Left hindlimb (tissue), 1 donor: ENCODE measurements at regions not wholly inside any gene's neighbourhood (a gene's known extent, or its start where the extent isn't known, plus 50 kb on each side); places are given as distances from the start of the nearest gene placed in this dataset.
"Not testable (repeated sequence)": the region's sequence is repeated elsewhere in the genome, so short reads cannot be mapped to it uniquely, and the experiment has no call there.

ENCODE experiments used
- DNase-seq: peaks from one replicate; pipeline ENCODE4 v3.0.0-alpha.2; 2018

DNA sequence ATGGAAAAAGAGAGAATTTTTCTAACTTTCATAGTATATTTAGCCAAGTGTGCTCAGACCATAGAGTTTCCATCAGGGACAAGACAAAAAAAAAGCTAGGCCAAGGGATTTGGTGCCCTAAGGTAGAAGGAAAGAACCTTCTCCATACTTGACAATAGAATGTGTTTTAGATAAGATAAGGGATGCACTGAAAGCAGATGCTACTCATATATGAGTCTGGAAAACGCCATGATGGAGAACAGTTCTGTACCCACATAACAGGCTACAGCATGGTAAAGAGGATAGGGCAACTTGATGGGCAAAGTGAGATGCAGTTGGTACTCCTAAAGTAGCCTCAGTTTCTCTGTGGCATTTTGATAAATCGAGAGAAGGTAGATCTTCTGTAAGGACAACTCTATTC, 216.4 kb upstream of the NECTIN3 start:
- DNase-seq: no peak

DNA sequence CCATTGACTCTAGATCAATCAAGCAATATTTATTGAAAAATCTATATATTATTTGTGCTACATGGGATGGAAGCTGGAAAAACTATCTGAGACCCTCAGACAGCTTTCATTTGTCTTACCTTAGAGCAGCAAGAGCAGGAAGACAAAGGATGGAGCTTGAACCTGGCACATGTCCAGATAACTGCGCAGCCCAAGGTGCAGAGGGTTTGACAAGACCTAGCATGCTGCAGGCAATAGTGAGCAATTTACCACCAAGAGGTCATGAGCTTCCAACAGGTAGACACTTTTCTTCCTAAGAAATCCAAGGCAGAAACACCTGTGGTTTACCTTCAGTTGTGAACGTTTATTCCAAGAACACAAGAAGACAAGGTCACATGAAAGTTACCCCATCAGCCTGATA, 214.7 kb upstream of the NECTIN3 start:
- DNase-seq: no peak

DNA sequence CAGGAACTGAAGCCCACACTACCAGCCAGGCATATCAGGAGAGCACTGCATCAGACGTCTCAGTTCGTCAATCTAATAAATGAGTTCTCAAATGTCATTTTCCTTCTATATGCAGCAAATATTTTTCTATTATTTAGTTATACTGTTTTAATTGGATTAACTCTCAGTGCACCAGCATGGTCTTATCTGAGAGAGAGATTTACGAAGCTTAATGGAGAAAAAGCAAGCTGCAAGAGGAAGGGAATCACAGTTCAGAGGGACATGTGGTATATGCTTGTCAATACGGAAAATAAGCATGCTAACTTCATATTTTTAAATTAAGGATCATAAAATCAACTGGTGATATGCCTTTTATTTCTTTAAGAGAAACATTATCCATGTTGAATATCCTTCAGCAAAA, 213.1 kb upstream of the NECTIN3 start:
- no peak for DNase-seq

DNA sequence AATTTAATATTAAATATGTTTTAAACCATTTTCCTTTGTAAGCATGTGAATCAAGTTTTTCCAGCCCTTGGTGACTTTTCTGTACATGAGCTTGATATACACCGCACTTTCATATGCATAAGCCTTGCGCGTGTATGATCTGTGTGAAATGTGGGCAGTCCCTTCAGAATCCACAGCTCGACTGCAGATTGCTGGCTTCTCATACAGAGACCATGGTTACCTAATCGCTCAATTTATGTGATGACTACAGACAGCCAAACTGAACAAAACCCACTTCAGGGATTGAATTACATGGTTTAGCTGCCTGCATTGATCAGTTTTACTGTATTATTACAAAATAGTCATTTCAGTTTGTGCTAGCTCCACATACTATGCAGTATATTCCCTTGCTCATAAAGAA, 212.3 kb upstream of the NECTIN3 start:
- no peak for DNase-seq

DNA sequence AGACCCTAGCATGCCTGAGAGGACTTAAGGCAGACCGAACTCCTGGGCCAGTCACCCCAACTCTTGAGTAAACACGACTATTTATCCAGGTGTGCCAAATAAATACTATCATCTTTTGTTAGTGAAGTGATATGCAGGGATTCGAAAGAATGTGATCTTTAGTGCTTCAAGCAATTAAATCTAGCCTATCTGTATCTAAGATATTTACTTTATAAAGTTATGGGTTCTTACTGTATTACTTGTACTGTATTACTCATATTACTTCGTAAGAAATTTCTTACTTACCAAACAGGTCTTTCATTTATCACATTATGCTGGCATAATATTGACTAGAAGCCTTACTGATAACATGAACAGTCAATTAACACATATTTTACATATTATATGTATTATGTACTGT, 211.6 kb upstream of the NECTIN3 start:
- no peak for DNase-seq

DNA sequence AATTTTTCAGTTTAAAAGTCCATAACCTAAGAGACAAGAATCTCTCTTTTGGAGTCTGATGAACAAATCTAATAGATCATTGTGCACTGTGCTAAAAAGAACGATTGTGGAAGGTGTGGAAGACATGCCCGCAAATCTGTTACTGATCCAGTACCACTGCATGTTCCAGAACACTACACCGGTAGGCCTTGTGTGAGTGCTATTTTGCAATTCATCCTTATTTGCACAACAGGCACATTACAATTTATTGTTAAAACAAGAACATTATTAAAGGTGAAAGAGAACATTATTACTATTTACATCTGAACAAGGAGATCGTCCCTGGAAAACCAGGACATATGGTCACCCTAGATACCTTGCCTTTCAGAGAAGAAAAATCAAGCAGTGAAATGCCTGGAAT, 205.7 kb upstream of the NECTIN3 start:
- DNase-seq: no peak

DNA sequence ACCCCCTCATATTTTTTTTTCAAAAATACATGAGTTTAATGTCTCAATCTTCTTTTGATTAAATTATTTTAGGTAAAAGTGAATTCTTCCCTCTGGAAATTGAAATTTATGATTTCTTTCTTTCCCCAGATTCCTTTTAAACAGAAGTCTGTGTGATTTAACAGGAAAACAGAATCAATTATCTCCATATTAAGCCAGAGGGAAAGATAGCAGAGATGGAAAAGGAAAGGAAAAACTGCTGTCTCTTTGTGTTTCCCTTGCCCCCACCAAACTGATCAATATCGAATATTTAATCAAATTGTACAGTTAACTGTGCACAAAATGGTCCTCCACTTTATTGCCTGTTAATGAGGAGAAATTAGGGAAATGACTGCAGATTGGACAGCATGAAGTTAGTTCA, 203.5 kb upstream of the NECTIN3 start:
- no peak for DNase-seq

DNA sequence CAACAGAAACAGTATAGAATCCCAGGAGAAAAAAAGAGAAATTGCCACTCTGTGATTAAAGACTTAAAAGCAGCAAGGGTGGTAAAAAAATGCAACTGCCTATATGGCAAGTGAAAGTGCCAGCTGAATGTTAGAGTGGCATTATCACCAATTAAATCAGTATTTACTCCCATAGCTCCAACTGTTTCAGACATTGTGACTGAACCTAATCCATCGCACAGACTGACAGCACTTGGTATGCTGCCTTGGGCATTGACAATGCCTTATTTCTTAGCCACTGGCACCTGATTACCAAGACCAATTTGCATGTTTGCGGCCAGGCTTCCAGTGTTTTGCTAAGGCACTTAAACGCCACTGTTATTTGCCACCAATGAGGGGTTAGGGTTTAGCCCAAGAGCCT, 201.9 kb upstream of the NECTIN3 start:
- DNase-seq: no peak

DNA sequence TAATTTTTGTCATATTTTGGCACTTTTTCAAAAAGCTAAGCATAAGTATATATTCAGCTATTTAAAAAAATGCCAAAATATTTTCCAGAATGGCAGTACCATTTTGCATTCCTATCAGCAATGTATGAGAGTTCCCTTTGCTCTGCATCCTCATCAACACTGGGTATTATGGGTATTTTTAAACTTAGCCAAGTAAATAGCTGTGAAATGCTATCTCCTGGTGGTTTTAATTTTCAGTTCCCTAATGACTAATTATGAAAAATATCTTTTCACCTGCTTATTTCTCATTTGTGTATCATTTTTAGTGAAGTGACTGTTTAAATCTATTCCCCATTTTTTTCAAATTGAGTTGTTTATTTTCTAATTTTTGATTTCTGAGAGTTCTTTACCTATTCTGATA, 199.7 kb upstream of the NECTIN3 start:
- DNase-seq: no peak

DNA sequence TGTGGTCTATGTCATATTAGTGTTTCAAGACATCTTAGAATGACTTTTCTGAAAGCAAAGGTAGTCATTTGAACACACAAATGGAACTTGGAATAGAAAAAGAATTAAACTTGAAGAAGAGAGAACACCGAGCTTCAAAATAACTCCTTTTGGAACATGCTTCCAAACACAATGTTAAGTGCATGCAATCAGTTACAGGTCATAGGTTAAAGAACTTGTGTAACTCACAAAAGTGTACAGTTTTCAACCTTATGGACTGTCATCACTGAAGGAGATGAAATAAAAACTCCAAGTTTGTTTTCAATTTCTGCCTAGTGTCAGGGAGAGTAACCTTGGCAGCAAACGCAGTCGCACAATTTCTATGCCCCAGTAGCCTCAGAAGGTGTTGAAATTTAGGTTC, 192.9 kb upstream of the NECTIN3 start:
- no peak for DNase-seq

DNA sequence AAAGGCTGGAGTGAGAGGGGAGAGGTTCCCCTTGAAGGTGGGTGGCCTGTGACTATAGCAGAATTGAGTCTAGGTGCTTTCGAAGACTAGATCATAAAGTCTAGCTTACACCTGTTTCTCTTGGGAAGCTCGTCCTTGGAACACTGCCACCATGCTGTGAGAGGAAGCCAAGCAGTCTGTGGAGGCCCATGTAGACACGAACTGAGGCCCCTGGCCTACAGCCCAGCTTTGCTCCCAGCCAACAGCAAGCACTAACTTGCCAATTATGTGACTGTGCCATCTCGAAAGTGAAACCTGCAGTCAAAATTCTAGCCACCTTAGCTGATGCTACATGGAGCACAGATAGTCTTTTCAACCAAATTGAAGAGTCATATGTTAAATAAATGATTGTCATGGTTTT, 190.5 kb upstream of the NECTIN3 start:
- no peak for DNase-seq

DNA sequence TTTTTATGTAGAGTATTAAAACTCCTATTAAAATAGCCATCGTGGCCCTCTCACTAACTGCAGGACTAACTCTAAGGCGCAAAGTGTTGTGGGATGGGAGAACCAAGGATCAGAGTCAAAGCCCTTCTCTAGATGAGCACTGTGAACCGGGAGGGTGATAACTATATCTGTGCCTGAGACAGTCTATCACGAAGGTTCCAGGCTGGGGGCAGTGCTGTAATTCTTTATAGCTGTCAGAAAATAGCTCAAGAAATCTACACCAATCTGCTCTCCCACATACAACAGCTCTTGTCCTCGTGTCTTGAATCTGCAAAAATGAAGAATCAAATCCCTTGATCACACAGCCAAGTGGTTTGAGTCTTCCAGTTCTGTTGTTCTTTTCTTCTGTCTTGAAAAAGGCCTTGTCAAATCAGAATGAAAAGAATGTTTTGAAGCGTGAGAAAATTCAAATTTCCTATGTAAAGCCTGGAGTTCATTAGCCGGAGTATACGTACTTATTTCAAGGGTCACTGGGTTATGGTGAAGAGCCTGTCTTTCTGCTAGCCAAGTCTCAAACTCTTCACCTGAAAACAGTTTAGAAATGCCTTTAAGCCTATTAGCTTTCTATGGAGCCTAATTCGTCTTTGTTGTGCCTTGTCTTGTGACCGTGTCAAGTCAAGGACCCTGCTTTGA, 185.3 kb upstream of the NECTIN3 start:
- DNase-seq: no peak

DNA sequence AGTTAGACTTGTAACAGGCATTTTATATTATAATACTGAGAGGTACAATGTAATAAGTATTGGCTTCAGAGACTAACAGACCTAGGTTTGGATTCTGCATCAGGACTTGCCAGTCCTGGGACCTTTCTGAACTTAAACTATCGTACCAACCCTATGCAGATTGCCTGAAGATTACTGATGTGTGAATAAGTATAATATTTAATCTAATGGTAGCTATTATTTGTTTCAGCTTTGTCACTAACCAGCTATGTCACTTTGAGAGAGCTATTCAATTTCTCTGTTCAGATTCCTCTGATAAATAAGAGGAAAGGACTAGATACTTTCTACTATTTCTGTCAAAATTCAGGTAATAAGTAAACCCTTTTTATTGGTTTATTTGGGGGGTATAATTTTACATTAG, 184.4 kb upstream of the NECTIN3 start:
- DNase-seq: no peak

DNA sequence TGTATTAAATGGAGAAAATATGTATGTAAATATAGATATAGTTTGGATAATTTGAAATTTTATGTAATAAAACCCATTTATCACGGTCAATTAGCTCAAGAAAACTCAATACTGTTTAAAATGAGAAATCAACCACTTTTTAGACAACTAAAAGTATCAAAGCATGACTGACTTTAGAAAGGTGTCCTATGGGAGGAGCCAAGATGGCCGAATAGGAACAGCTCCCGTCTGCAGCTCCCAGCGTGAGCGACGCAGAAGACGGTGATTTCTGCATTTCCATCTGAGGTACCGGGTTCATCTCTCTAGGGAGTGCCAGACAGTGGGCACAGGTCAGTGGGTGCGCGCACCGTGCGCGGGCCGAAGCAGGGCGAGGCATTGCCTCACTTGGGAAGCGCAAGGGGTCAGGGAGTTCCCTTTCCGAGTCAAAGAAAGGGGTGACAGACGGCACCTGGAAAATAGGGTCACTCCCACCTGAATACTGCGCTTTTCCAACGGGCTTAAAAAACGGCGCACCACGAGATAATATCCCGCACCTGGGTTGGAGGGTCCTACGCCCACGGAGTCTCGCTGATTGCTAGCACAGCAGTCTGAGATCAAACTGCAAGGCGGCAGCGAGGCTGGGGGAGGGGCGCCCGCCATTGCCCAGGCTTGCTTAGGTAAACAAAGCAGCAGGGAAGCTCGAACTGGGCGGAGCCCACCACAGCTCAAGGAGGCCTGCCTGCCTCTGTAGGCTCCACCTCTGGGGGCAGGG, 182.8 kb upstream of the NECTIN3 start:
- DNase-seq: not testable (repeated sequence)

DNA sequence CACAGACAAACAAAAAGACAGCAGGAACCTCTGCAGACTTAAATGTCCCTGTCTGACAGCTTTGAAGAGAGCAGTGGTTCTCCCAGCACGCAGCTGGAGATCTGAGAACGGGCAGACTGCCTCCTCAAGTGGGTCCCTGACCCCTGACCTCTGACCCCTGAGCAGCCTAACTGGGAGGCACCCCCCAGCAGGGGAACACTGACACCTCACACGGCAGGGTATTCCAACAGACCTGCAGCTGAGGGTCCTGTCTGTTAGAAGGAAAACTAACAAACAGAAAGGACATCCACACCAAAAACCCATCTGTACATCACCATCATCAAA, 182.3 kb upstream of the NECTIN3 start:
- DNase-seq: not testable (repeated sequence)

DNA sequence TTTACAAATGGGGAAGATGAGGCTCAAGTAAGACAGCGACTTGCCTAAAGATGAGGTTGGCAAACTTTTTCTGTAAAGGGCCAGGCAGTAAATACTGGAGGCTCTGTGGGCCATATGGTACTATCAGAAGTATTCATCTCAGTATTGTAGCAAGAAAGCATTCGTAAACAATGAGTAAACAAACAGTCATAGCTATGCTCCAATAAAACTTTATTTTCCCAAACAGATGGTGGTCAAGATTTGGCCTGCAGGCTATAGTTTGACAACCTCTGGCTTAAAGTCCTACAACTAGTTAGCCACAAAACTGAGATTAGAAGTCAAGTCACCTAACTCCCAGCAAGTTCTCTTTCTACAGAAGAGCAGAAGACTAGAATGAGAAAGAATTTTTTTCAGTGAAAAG, 177.0 kb upstream of the NECTIN3 start:
- DNase-seq: no peak

DNA sequence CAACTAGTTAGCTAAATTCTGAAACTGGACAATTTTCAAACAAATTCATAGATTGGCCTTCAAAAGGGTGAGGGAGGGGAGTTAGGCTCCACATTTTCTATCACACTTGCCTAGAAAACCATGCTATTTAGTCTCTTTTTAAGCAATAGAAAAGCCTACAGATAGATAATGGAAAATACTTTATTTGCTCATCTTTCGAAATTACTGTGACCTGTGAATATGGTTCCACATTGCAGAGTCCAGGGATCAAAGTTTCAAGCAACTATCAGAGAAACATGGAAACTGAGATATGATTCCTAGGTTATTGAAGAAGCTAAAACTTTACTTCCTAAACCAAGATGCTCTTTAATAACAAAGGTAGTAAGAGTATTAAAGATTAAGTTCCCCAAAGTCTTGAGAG, 176.6 kb upstream of the NECTIN3 start:
- no peak for DNase-seq

DNA sequence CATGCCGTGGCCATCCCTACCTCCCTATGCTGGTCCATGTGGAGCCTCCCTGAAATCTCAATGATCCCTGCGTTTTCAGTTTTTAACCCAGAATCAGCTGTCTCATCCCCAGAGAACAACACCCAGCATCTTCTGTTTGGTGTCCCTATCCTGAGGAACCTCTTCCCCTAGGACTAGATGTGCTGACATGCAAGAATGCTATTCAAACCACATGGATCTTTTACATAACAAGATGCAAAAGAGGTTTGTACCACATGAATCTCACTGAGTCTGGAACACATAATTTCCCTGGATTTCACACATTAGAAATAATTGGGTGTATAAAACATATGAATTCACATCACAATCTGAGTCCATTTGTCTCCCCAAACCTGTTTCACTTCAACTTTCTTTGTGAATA, 174.6 kb upstream of the NECTIN3 start:
- DNase-seq: no peak

DNA sequence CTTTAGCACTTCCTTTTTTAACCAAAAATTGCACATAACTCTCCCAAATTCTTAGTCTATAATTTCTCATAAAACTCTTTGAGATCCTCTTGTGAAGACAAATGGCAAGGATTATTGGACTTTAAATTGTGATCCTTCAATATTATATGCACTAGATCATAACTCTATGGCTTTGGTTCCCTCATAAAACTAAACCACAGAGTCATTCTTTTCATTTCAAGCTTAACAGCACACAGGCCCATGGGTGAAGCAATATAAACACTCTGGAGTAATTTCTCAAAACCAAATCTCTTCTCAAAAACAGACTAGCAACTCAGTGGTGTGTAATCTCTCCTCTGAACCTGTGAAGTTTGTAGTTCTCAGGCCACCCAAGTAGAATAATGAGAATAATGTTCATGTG, 171.0 kb upstream of the NECTIN3 start:
- DNase-seq: no peak

DNA sequence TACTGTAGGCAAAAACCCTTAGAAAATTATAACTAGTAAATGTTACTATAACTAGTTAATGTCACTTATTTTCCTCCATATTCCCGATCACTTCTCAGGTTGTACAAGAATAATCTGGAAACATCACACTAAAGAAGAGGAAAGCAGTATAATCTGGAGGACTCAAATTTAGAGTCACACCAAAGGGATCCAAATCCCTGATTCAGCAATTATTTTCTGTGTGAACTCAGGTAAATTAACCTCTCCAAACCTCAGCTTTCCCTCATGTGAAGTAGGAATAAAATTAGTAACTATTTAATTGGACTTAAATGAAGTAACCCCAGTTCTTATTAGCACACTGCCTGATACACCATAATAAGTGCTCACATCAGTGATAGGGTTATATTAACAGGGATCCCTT, 170.1 kb upstream of the NECTIN3 start:
- no peak for DNase-seq

DNA sequence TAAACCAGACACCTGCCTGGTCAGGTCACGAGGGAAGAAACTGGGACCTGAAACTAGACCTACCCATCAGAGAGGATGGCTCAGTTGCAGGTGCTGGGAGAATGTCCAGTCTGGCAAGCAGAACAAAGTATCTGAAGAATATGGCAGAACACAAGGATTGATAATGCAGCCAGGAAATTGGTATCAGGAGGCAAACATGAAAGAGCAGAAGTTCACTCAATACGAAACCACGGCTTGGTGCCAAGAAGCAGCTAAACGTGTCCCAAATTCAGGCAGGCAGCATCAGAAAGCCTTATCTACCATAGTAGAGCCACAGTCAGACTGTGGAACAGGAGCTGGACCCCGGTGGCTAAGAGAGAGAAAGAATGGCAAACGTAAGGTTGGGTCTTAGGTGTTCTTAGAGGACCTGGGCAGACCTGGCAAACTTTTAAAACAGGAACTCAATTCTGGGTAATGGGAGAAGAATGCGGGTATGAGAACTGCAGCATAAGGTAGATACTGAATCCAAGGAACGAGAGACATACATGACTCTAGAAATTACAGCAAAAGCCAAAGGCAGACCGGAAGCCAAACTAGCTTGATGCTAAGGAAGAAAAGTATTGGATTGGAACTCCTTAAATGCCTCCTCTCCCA, 169.0 kb upstream of the NECTIN3 start:
- no peak for DNase-seq

DNA sequence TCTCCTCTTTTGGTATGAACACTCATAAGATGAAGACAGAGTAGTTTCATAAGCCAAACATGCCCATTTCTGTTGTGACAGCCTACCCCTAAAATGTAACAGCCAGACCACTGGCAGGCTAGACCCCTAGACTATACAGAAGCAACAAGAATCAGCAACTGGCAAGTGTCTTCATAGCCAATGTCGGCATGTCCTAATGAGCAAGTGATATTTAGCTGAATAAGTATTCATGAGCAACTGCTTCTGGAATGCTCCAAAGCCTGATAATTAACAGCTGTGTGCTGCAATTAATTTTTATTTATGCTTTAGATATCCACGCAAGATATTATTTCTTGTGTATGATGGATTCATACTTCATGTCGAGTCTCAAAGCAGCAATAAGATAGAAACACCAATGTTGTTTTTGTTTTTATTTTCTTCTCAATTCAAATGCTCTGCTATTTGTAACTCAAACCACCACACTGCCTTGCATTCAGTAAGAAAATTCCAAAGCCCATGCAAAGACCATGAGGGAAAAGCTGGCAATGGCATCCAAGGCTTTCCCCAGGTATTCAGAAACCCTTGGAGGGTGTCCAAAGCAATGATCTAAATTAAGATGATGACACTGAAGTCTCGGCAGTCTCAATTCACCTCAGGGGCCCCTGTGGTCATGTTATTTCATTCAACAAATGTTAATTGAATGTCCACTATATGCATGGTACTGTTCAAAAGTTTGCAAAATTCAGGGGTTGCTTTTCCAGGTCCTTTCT, 167.7 kb upstream of the NECTIN3 start:
- no peak for DNase-seq

DNA sequence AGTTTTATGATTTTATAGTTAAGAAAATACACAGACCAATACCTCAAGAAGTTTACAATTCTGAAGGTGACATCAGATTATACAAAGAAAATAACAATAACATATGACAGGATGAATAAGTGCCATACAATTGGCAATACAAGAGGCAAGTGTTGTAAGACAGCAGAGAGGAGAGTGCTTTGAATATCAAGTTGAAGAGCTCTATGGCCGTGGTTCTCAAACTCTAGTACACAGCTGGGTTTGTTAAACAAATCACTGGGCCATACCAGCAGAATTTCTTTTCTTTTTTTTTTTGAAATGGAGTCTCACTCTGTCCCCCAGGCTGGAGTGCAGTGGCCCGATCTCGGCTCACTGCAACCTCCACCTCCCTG, 167.1 kb upstream of the NECTIN3 start:
- DNase-seq: no peak

DNA sequence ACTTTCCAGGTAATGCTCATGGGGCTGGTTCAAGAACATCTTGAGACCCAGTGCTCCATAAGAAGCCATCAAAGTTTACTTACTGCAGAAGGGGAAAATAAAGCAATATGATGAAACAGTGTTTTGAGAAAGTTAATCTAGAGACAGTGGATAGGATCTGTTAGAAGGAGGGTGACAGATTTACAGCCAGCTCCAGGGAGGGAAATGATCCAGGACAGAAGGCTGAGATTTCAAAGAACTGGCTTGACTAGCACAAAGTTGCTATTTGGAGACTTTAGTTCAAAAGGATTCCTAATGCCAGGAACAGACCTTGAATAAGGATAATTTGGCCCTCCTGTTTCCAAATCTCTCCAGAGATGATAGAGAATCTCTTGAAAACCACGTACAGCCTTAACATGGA, 166.5 kb upstream of the NECTIN3 start:
- DNase-seq: no peak
